Karpas-422 (cell line): ENCODE measurements at regions not wholly inside any gene's neighbourhood (a gene's known extent, or its start where the extent isn't known, plus 50 kb on each side); places are given as distances from the start of the nearest gene placed in this dataset.

ENCODE experiments used
- DNase-seq: peaks from one replicate; pipeline ENCODE4 v3.0.0-alpha.2; 2015
- H2AFZ ChIP-seq: fragments of 200-600 bp; sonication (generic); 2 replicates; pipeline ENCODE4 v1.6.1; 2014; ENCODE audit warnings: antibody characterized with exemption, low read length, mixed read lengths
- H3K27ac ChIP-seq: fragments of 200-600 bp; sonication (generic); 2 replicates; pipeline ENCODE4 v1.5.1; 2014; ENCODE audit warnings: mild to moderate bottlenecking, low read length, moderate library complexity
- H3K27me3 ChIP-seq: fragments of 200-600 bp; sonication (generic); 2 replicates; pipeline ENCODE4 v1.6.1; 2014; ENCODE audit warnings: low read length, mixed read lengths
- H3K36me3 ChIP-seq: fragments of 200-600 bp; sonication (generic); 2 replicates; pipeline ENCODE4 v1.6.1; 2014; ENCODE audit warnings: low read length, mixed read lengths; ENCODE audit not compliant: insufficient read depth
- H3K4me1 ChIP-seq: fragments of 200-600 bp; sonication (generic); 2 replicates; pipeline ENCODE4 v1.6.1; 2014; ENCODE audit warnings: mild to moderate bottlenecking, low read length, mixed read lengths
- H3K4me2 ChIP-seq: fragments of 200-600 bp; sonication (generic); 2 replicates; pipeline ENCODE4 v1.6.1; 2014; ENCODE audit warnings: low read length, low read depth, mild to moderate bottlenecking; ENCODE audit not compliant: poor library complexity, severe bottlenecking
- H3K4me3 ChIP-seq: fragments of 200-600 bp; sonication (generic); 2 replicates; pipeline ENCODE4 v1.5.1; 2014; ENCODE audit warnings: mild to moderate bottlenecking, antibody characterized with exemption, low read length, mixed read lengths
- H3K79me2 ChIP-seq: fragments of 200-600 bp; sonication (generic); 2 replicates; pipeline ENCODE4 v1.6.1; 2014; ENCODE audit warnings: mild to moderate bottlenecking, low read length, mixed read lengths
- H3K9ac ChIP-seq: fragments of 200-600 bp; sonication (generic); 2 replicates; pipeline ENCODE4 v1.6.0; 2014; ENCODE audit warnings: low read length
- H3K9me2 ChIP-seq: fragments of 200-600 bp; sonication (generic), shearing (Covaris generic); replicated peaks from 2 replicates; pipeline ENCODE4 v1.6.0; 2014; ENCODE audit warnings: mild to moderate bottlenecking, low read length, moderate library complexity; ENCODE audit not compliant: insufficient read depth
- H3K9me3 ChIP-seq: fragments of 300-700, 200-600 bp; sonication (generic); 2 replicates; pipeline ENCODE4 v1.6.1; 2014; ENCODE audit warnings: low read length, mixed read lengths
- H4K20me1 ChIP-seq: fragments of 200-600 bp; sonication (generic); 2 replicates; pipeline ENCODE4 v1.6.1; 2014; ENCODE audit warnings: mild to moderate bottlenecking, antibody characterized with exemption, low read length, low read depth; ENCODE audit not compliant: insufficient read depth

DNA sequence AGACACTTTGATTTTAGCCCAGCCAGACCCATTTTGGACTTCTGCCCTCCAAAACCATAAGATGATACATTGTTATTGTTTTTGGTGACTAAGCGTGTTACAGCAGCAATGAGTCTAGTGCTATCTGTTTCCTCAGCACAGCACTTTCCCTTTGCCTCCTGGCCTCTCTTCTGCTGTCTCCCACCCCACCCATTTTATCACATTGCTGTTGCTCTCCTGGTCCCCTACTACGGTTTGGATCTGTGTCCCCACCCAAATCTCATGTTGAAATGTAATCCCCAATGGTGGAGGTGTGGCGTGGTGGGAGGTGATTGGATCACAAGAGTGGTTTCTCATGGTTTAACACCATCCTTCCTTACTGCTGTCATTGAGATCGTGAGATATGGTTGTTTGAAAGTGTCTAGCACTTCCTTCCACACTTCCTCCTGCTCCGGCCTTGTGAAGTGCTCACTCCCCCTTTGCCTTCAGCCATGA, 59.8 kb upstream of the CD82 start:
- Histone ChIP-seq H3K9ac (no peak overlapping the region), H3K27ac (no peak overlapping the region), H3K9me2 (no peaks in the 10 kb centered on the region), H3K27me3 (no peaks in the 10 kb centered on the region), H3K4me3 (no peak overlapping the region), H4K20me1 (no peaks in the 10 kb centered on the region), H2AFZ (no peak overlapping the region), H3K4me2 (no peak overlapping the region), H3K36me3 (no peaks in the 10 kb centered on the region), H3K9me3 (no peaks in the 10 kb centered on the region), H3K4me1 (no peaks in the 10 kb centered on the region), H3K79me2 (no peaks in the 10 kb centered on the region)
- no peak for DNase-seq

DNA sequence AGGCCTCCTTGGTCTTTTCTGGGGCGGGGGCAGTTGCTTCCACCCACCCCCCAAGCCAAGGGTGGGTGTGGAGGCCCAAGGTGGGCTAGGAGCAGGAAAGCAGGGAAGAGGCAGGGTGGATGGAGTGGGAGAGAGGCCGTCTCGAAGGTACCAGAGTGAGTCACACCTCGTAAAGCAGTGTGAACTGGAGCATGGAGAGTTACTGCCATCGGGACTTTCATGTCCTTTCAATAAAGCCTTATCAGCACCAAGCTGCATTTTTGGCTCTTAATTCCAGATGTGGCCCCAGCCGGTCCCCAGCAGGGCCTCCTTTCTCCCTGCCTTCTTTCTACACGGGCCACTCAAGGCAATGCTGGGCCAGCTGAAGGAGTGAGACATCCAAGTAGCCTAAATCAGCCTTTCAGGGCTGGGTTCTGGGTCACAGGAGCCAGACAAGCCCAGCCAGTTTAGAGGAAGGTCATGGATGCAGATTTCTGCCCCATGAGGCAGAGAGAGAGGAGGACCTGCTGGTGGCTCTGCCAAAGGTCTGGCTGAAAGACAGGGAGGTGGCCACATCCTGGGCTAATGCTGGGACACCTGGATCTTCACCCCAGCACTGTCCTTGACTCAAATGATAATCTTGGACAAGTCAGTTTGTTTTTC, 59.0 kb upstream of the CD82 start:
- Histone ChIP-seq H3K9me3 (no peaks in the 10 kb centered on the region), H3K4me2 (no peak overlapping the region), H3K27me3 (no peaks in the 10 kb centered on the region), H3K27ac (no peak overlapping the region), H3K36me3 (no peaks in the 10 kb centered on the region), H3K4me1 (no peaks in the 10 kb centered on the region), H4K20me1 (no peaks in the 10 kb centered on the region), H3K4me3 (no peak overlapping the region), H3K79me2 (no peaks in the 10 kb centered on the region), H2AFZ (no peak overlapping the region), H3K9me2 (no peaks in the 10 kb centered on the region), H3K9ac (no peak overlapping the region)
- DNase-seq: no peak

- Histone ChIP-seq H3K9ac (no peak overlapping the region), H3K27ac (no peak overlapping the region), H3K9me2 (no peaks in the 10 kb centered on the region), H2AFZ (no peak overlapping the region), H3K4me1 (no peaks in the 10 kb centered on the region), H3K27me3 (no peaks in the 10 kb centered on the region), H3K79me2 (no peaks in the 10 kb centered on the region), H3K4me2 (no peak overlapping the region), H4K20me1 (no peaks in the 10 kb centered on the region), H3K9me3 (no peaks in the 10 kb centered on the region), H3K4me3 (no peak overlapping the region), H3K36me3 (no peaks in the 10 kb centered on the region)
- no peak for DNase-seq
Observed at GRCh38 chr11:44507491-44507890, 58.0 kb upstream of the CD82 start.

DNA sequence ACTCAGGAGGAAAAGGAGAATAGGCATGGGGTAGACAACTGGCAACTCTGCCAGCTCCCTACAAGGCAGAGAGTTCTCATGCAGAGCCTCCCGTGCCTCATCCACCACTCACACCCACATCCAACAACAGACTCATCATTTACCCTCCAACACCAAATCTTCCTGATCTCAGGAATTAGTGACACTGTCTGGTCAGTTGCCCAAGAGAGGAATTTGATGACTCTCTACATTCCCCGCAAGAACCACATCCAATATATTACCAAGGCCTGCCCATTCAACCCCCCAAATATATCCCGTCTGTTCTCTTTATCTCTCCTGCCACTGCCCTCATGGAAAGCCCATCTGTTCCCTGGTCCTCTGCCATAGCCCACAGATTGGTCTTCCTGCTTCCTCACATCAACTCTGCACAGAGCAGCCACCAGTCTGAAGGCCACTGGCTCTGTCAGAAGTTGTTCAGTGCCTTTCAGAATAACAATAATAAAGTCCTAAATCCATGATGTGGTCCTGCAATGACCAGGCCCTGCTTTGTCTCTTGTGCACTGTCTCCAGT, 57.5 kb upstream of the CD82 start:
- no peak for DNase-seq
- no peak overlapping the region for H3K27ac ChIP-seq
- no peak overlapping the region for H3K9ac ChIP-seq
- H3K27me3 ChIP-seq: no peaks in the 10 kb centered on the region
- H2AFZ ChIP-seq: no peak overlapping the region
- H3K4me1 ChIP-seq: no peaks in the 10 kb centered on the region
- no peak overlapping the region for H3K4me3 ChIP-seq
- no peaks in the 10 kb centered on the region for H3K9me2 ChIP-seq
- no peaks in the 10 kb centered on the region for H3K79me2 ChIP-seq
- no peaks in the 10 kb centered on the region for H3K9me3 ChIP-seq
- H3K4me2 ChIP-seq: no peak overlapping the region
- no peaks in the 10 kb centered on the region for H4K20me1 ChIP-seq
- no peaks in the 10 kb centered on the region for H3K36me3 ChIP-seq

- Histone ChIP-seq H3K9ac (no peak overlapping the region), H3K36me3 (no peaks in the 10 kb centered on the region), H3K9me2 (no peaks in the 10 kb centered on the region), H2AFZ (no peak overlapping the region), H3K79me2 (no peaks in the 10 kb centered on the region), H4K20me1 (no peaks in the 10 kb centered on the region), H3K9me3 (no peaks in the 10 kb centered on the region), H3K27me3 (no peaks in the 10 kb centered on the region), H3K27ac (no peak overlapping the region), H3K4me1 (no peaks in the 10 kb centered on the region), H3K4me2 (no peak overlapping the region), H3K4me3 (no peak overlapping the region)
- DNase-seq: no peak
Observed at GRCh38 chr11:44509296-44509695, 56.2 kb upstream of the CD82 start.

DNA sequence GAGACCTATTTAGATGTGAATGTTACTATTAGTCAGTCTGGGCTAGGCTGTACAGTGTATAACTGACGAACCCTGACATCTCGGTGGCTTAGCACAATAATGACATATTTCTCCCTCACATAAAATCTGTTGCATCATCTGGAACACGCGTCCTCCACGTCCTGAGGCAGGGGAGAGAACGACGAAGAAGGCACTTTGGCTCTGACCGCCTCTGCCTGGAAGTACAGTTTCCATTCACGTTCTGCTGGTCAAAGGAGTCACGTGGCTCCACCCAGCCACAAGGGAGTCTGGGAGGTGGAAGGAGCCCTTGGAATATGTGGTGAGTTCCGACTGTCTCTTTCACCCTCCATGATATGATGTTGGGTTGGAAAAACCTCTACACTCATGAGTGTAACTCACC, 55.1 kb upstream of the CD82 start:
- Histone ChIP-seq H3K79me2 (no peaks in the 10 kb centered on the region), H3K4me1 (no peaks in the 10 kb centered on the region), H3K9ac (no peak overlapping the region), H3K9me3 (no peaks in the 10 kb centered on the region), H3K4me2 (no peak overlapping the region), H3K4me3 (no peak overlapping the region), H4K20me1 (no peaks in the 10 kb centered on the region), H3K36me3 (no peaks in the 10 kb centered on the region), H3K27ac (no peak overlapping the region), H3K27me3 (no peaks in the 10 kb centered on the region), H2AFZ (no peak overlapping the region), H3K9me2 (no peaks in the 10 kb centered on the region)
- no peak for DNase-seq

DNA sequence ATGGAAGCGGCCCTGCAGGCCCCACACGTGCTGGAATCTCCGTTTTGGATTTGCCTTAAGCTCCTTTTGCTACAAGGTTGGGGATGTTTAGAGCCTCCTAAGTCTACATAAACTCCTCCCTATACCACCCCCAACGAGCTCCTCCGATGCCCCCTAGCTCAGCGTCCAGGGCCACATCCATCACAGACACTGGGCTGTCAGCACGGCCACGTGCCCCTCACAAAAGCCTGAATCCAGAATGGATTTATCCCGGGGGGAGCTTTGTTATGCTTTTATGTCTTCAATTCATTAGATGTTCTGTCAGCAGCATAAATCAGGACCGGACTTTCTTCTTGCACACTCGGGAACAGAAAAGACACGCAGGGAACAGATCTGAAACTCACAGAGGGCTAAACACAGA, 52.6 kb upstream of the CD82 start:
- Histone ChIP-seq H3K4me1 (no peaks in the 10 kb centered on the region), H3K4me2 (no peak overlapping the region), H3K9ac (no peak overlapping the region), H4K20me1 (no peaks in the 10 kb centered on the region), H3K79me2 (no peaks in the 10 kb centered on the region), H3K4me3 (no peak overlapping the region), H3K36me3 (no peaks in the 10 kb centered on the region), H3K27ac (no peak overlapping the region), H2AFZ (no peak overlapping the region), H3K9me3 (no peaks in the 10 kb centered on the region), H3K27me3 (no peaks in the 10 kb centered on the region), H3K9me2 (no peaks in the 10 kb centered on the region)
- DNase-seq: no peak

GRCh38 chr11:44515048-44515447, 50.4 kb upstream of the CD82 start:
- no peaks in the 10 kb centered on the region for H3K4me1 ChIP-seq
- H3K9ac ChIP-seq: no peak overlapping the region
- H4K20me1 ChIP-seq: no peaks in the 10 kb centered on the region
- no peaks in the 10 kb centered on the region for H3K79me2 ChIP-seq
- DNase-seq: no peak
- no peaks in the 10 kb centered on the region for H3K27me3 ChIP-seq
- H3K9me3 ChIP-seq: no peaks in the 10 kb centered on the region
- no peaks in the 10 kb centered on the region for H3K36me3 ChIP-seq
- no peak overlapping the region for H2AFZ ChIP-seq
- H3K4me2 ChIP-seq: no peak overlapping the region
- no peak overlapping the region for H3K27ac ChIP-seq
- H3K9me2 ChIP-seq: no peaks in the 10 kb centered on the region
- no peak overlapping the region for H3K4me3 ChIP-seq
